ENCODE measurements at regions not wholly inside any gene's neighbourhood (a gene's known extent, or its start where the extent isn't known, plus 50 kb on each side); places are given as distances from the start of the nearest gene placed in this dataset.

DNA sequence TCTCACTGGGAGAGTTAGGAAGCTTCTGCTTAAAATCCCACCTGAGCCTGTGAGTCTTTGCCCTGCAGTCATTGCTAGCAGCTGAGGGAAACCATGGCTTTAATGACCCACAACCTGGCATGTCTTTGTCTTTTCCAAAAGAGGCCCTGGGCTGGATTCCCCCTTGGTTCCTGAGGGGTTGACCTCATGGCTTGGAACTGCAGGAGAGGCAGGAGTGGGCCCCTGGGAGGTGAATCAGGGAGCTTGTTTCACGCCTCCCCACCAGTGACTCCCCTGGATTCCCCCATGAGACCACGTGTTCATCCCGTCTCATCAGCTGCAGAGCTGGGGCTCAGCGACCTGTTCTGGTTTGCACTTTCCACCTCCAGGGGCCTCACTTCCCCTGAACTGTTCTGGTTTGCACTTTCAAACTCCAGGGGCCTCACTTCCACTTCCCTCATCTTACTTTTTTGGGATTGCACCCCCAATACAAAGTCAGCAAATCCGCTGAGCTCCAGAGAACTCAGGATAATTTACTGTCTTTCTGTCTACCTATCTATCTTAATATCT is 58.5 kb upstream of the TMEM18 start (continued):
- TF ChIP-seq, protein P1, sequence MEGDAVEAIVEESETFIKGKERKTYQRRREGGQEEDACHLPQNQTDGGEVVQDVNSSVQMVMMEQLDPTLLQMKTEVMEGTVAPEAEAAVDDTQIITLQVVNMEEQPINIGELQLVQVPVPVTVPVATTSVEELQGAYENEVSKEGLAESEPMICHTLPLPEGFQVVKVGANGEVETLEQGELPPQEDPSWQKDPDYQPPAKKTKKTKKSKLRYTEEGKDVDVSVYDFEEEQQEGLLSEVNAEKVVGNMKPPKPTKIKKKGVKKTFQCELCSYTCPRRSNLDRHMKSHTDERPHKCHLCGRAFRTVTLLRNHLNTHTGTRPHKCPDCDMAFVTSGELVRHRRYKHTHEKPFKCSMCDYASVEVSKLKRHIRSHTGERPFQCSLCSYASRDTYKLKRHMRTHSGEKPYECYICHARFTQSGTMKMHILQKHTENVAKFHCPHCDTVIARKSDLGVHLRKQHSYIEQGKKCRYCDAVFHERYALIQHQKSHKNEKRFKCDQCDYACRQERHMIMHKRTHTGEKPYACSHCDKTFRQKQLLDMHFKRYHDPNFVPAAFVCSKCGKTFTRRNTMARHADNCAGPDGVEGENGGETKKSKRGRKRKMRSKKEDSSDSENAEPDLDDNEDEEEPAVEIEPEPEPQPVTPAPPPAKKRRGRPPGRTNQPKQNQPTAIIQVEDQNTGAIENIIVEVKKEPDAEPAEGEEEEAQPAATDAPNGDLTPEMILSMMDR (IDR thresholded peaks at IDR 0.05; ENCODE audit: control extremely low read depth in 1 of 3, insufficient read depth in 1 of 3, low read depth in 1 of 3, low read length in 3 of 3), result peak; percentile 13 to 36 (median 15); a peak in 2 of 4 replicates
- no peak for TF ChIP-seq BCL11A (IDR thresholded peaks at IDR 0.05; ENCODE audit: low read depth in 2 of 2, low read length in 2 of 2)
- no peak for TF ChIP-seq SP1 (IDR thresholded peaks at IDR 0.05; ENCODE audit: low read depth, low read length)
- TF ChIP-seq JUND (IDR thresholded peaks at IDR 0.05; ENCODE audit: low read length), result no peak
- no peak for TF ChIP-seq CEBPB (IDR thresholded peaks at IDR 0.05; ENCODE audit: low read depth, low read length)
- TF ChIP-seq PHF8 (conservative IDR thresholded peaks at IDR 0.05; ENCODE audit: low read depth, low read length), result no peak
- no peak for TF ChIP-seq ZNF274 (IDR thresholded peaks at IDR 0.05; ENCODE audit: borderline replicate concordance, extremely low read depth, low read length)
- no peak for TF ChIP-seq TAF1 (IDR thresholded peaks at IDR 0.05; ENCODE audit: low read depth, low read length)
- TF ChIP-seq SIN3A (conservative IDR thresholded peaks at IDR 0.05 in 1 of 2, IDR thresholded peaks at IDR 0.05 in 1 of 2; ENCODE audit: low read depth in 1 of 2, low read length in 2 of 2), result no peak
- TF ChIP-seq CBX5 (IDR thresholded peaks at IDR 0.05; ENCODE audit: low read depth, low read length), result no peak
- no peak for TF ChIP-seq POLR2AphosphoS5 (IDR thresholded peaks at IDR 0.05; ENCODE audit: low read depth, low read length)
- TF ChIP-seq GTF2F1 (IDR thresholded peaks at IDR 0.05; ENCODE audit: borderline replicate concordance, low read depth, low read length), result no peak
- TF ChIP-seq, protein P2, sequence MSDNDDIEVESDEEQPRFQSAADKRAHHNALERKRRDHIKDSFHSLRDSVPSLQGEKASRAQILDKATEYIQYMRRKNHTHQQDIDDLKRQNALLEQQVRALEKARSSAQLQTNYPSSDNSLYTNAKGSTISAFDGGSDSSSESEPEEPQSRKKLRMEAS (IDR thresholded peaks at IDR 0.05), result peak; percentile 77
- TF ChIP-seq CHD2 (IDR thresholded peaks at IDR 0.05; ENCODE audit: low read length), result no peak
- TF ChIP-seq, protein P3, sequence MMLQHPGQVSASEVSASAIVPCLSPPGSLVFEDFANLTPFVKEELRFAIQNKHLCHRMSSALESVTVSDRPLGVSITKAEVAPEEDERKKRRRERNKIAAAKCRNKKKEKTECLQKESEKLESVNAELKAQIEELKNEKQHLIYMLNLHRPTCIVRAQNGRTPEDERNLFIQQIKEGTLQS (IDR thresholded peaks at IDR 0.05; ENCODE audit: insufficient read depth, low read depth, low read length), result no peak
- TF ChIP-seq KDM5A (IDR thresholded peaks at IDR 0.05; ENCODE audit: low read length), result no peak
- TF ChIP-seq RBBP5 (IDR thresholded peaks at IDR 0.05; ENCODE audit: borderline replicate concordance, low read depth, low read length), result no peak
- TF ChIP-seq RAD21 (IDR thresholded peaks at IDR 0.05 in 1 of 2, conservative IDR thresholded peaks at IDR 0.05 in 1 of 2; ENCODE audit: low read depth in 2 of 2, low read length in 2 of 2), result no peak; a peak in 1 of 4 replicates
- TF ChIP-seq RXRA (IDR thresholded peaks at IDR 0.05; ENCODE audit: insufficient read depth, low read depth, low read length), result no peak
- no peak for TF ChIP-seq HDAC6 (IDR thresholded peaks at IDR 0.05; ENCODE audit: low read depth, low read length)
